ENCODE measurements at regions not wholly inside any gene's neighbourhood (a gene's known extent, or its start where the extent isn't known, plus 50 kb on each side); places are given as distances from the start of the nearest gene placed in this dataset.

GRCh38 chr4:181728305-181728966 lies 514.8 kb upstream of the TENM3 start:
- TF ChIP-seq CTCF (conservative IDR thresholded peaks at IDR 0.05; ENCODE audit: low read depth, low read length) = no peak
- no peak for TF ChIP-seq POLR2A (IDR thresholded peaks at IDR 0.05; ENCODE audit: low read depth, low read length)
- no peak for TF ChIP-seq USF2 (IDR thresholded peaks at IDR 0.05; ENCODE audit: low read depth, low read length)
- TF ChIP-seq MAFK (IDR thresholded peaks at IDR 0.05; ENCODE audit: low read depth, low read length) = no peak
- TF ChIP-seq RAD21 (IDR thresholded peaks at IDR 0.05; ENCODE audit: low read length) = no peak
- TF ChIP-seq MXI1 (IDR thresholded peaks at IDR 0.05; ENCODE audit: borderline replicate concordance, low read depth, low read length) = no peak
- no peak for TF ChIP-seq RFX5 (IDR thresholded peaks at IDR 0.05; ENCODE audit: low read depth, low read length)
- TF ChIP-seq MAZ (IDR thresholded peaks at IDR 0.05; ENCODE audit: borderline replicate concordance, low read depth, low read length) = no peak
- no peak for TF ChIP-seq BHLHE40 (IDR thresholded peaks at IDR 0.05; ENCODE audit: low read depth, low read length)
- TF ChIP-seq ELK1 (IDR thresholded peaks at IDR 0.05; ENCODE audit: borderline replicate concordance, low read depth, low read length) = no peak

All from IMR-90 (cell line).